SH-SY5Y (cell line): ENCODE measurements at regions not wholly inside any gene's neighbourhood (a gene's known extent, or its start where the extent isn't known, plus 50 kb on each side); places are given as distances from the start of the nearest gene placed in this dataset.

Experiments
- GATA2 ChIP-seq: IDR thresholded peaks from 2 replicates; pipeline ENCODE4 v1.6.1; 2011; ENCODE audit warnings: mild to moderate bottlenecking, low read depth, low read length
- GATA3 ChIP-seq: IDR thresholded peaks from 2 replicates; pipeline ENCODE4 v1.6.1; 2011; ENCODE audit warnings: low read depth, mild to moderate bottlenecking, low read length, moderate library complexity

- TF ChIP-seq GATA3 (no peak), GATA2 (no peak)
Measured at GRCh38 chr3:8183627-8184026, 318.0 kb upstream of the LMCD1 start.
